OCI-LY7 (cell line): ENCODE measurements at regions not wholly inside any gene's neighbourhood (a gene's known extent, or its start where the extent isn't known, plus 50 kb on each side); places are given as distances from the start of the nearest gene placed in this dataset.

ENCODE experiments used
- BruUV-seq: library from RNA; stranded (reverse); fragments of 400-500 nt; replicated peaks from 2 replicates; lab custom pipeline; 2021; lab: Mats Ljungman, UMichigan
- CTCF ChIA-PET: fragments of 300-600 bp; sonication (Branson Sonifier 250); formaldehyde crosslinking; loops from one replicate; lab custom pipeline; 2022; ENCODE audit warnings: antibody characterized with exemption; ENCODE audit not compliant: unreplicated experiment; lab: Charles Lee
- POLR2A ChIA-PET: fragments of 300-600 bp; sonication (Branson Sonifier 250); formaldehyde crosslinking; loops from one replicate; lab custom pipeline; 2022; ENCODE audit warnings: antibody characterized with exemption; lab: Charles Lee
- DNase-seq: peaks from one replicate; pipeline ENCODE4 v3.0.0-alpha.2; 2015; ENCODE audit warnings: low spot score
- H2AFZ ChIP-seq: fragments of 200-600 bp; sonication (generic), shearing (Covaris generic); 2 replicates; pipeline ENCODE4 v1.6.1; 2014; ENCODE audit warnings: mild to moderate bottlenecking, antibody characterized with exemption, low read length, moderate library complexity
- H3K27ac ChIP-seq: fragments of 200-600 bp; sonication (generic); 2 replicates; pipeline ENCODE4 v1.5.1; 2014; ENCODE audit warnings: mixed run types, low read depth, mild to moderate bottlenecking, moderate library complexity, low read length, inconsistent platforms; ENCODE audit not compliant: poor library complexity, severe bottlenecking
- H3K36me3 ChIP-seq: fragments of 200-600 bp; sonication (generic); 2 replicates; pipeline ENCODE4 v1.6.1; 2014; ENCODE audit warnings: mild to moderate bottlenecking, antibody characterized with exemption, low read length, moderate library complexity, mixed read lengths; ENCODE audit not compliant: insufficient read depth
- H3K4me1 ChIP-seq: fragments of 200-600 bp; sonication (generic); 2 replicates; pipeline ENCODE4 v1.5.1; 2014; ENCODE audit warnings: mild to moderate bottlenecking, low read length; ENCODE audit not compliant: insufficient read depth, poor library complexity, severe bottlenecking
- H3K4me2 ChIP-seq: fragments of 200-600 bp; sonication (generic); 2 replicates; pipeline ENCODE4 v1.6.1; 2014; ENCODE audit warnings: mild to moderate bottlenecking, low read length
- H3K4me3 ChIP-seq: fragments of 200-600 bp; sonication (generic); 2 replicates; pipeline ENCODE4 v1.5.1; 2014; ENCODE audit warnings: mild to moderate bottlenecking, low read depth, low read length; ENCODE audit not compliant: poor library complexity, severe bottlenecking
- H3K79me2 ChIP-seq: fragments of 200-600 bp; sonication (generic); 2 replicates; pipeline ENCODE4 v1.6.1; 2016; ENCODE audit warnings: low read depth, mild to moderate bottlenecking, low read length, moderate library complexity, mixed read lengths; ENCODE audit not compliant: insufficient read depth
- H3K9me2 ChIP-seq: fragments of 200-600 bp; sonication (generic); 2 replicates; pipeline ENCODE4 v1.6.1; 2016; ENCODE audit warnings: mild to moderate bottlenecking, low read length, mixed read lengths; ENCODE audit not compliant: insufficient read depth
- H3K9me3 ChIP-seq: fragments of 200-600 bp; sonication (generic); 2 replicates; pipeline ENCODE4 v1.6.1; 2014; ENCODE audit warnings: mild to moderate bottlenecking, mixed run types, low read length, mixed read lengths
- H4K20me1 ChIP-seq: fragments of 200-600 bp; sonication (generic); 2 replicates; pipeline ENCODE4 v1.6.1; 2014; ENCODE audit warnings: mild to moderate bottlenecking, antibody characterized with exemption, low read length, moderate library complexity, mixed read lengths; ENCODE audit not compliant: insufficient read depth
- CTCF ChIP-seq: fragments of 200-600 bp; sonication (generic); conservative IDR thresholded peaks from 2 replicates; pipeline ENCODE4 v1.5.1; 2014; ENCODE audit warnings: mild to moderate bottlenecking, antibody characterized with exemption, low read length, moderate library complexity, mixed read lengths
- EZH2phosphoT487 ChIP-seq: fragments of 200-600 bp; sonication (generic); IDR thresholded peaks from 2 replicates; pipeline ENCODE4 v1.6.1; 2018; ENCODE audit warnings: low read depth, borderline replicate concordance, mild to moderate bottlenecking, mixed run types, antibody characterized with exemption, low read length, moderate library complexity, mixed read lengths
- intact Hi-C: fragments of 100-400 bp; cut with micrococcal nuclease; formaldehyde crosslinking; loops from one replicate; pipeline ENCODE4 v1.10.0; 2022; ENCODE audit not compliant: unreplicated experiment

- H3K4me3 ChIP-seq: no peak overlapping the region
- H4K20me1 ChIP-seq: no peaks in the 10 kb centered on the region
- H3K79me2 ChIP-seq: no peaks in the 10 kb centered on the region
- H3K4me2 ChIP-seq: no peak overlapping the region
- H3K4me1 ChIP-seq: no peaks in the 10 kb centered on the region
- intact Hi-C loops: no loop called here
- POLR2A ChIA-PET: no interaction called here
- no peak for DNase-seq
- CTCF ChIA-PET: no interaction called here
- no TSS peak for BruUV-seq
- no peak for TF ChIP-seq CTCF
- TF ChIP-seq EZH2phosphoT487: no peak
- no peak overlapping the region for H2AFZ ChIP-seq
- no peaks in the 10 kb centered on the region for H3K9me2 ChIP-seq
- H3K27ac ChIP-seq: no peak overlapping the region
- H3K36me3 ChIP-seq: no peaks in the 10 kb centered on the region
- H3K9me3 ChIP-seq: no peaks in the 10 kb centered on the region
Observed at GRCh38 chr18:56128153-56128791, 510.1 kb downstream of the TXNL1 start.

- no peak overlapping the region for H3K27ac ChIP-seq
- no peaks in the 10 kb centered on the region for H4K20me1 ChIP-seq
- BruUV-seq: no TSS peak
- ChIA-PET CTCF (no interaction called here), POLR2A (no interaction called here)
- H3K9me2 ChIP-seq: no peaks in the 10 kb centered on the region
- no peak for DNase-seq
- intact Hi-C loops: no loop called here
- no peak for TF ChIP-seq CTCF
- no peak for TF ChIP-seq EZH2phosphoT487
- no peaks in the 10 kb centered on the region for H3K4me1 ChIP-seq
- H3K4me3 ChIP-seq: no peak overlapping the region
- H3K36me3 ChIP-seq: no peaks in the 10 kb centered on the region
- no peak overlapping the region for H3K4me2 ChIP-seq
- no peaks in the 10 kb centered on the region for H3K9me3 ChIP-seq
- H3K79me2 ChIP-seq: no peaks in the 10 kb centered on the region
- no peak overlapping the region for H2AFZ ChIP-seq
Observed at GRCh38 chr18:56127322-56128099, 510.9 kb downstream of the TXNL1 start.

GRCh38 chr18:56124186-56124585, 514.2 kb downstream of the TXNL1 start:
- H3K4me2 ChIP-seq: no peak overlapping the region
- H3K4me3 ChIP-seq: no peak overlapping the region
- H3K4me1 ChIP-seq: no peaks in the 10 kb centered on the region
- no peak for TF ChIP-seq EZH2phosphoT487
- TF ChIP-seq CTCF: no peak
- no peaks in the 10 kb centered on the region for H3K79me2 ChIP-seq
- H3K27ac ChIP-seq: no peak overlapping the region
- no TSS peak for BruUV-seq
- no peak for DNase-seq
- H4K20me1 ChIP-seq: no peaks in the 10 kb centered on the region
- ChIA-PET CTCF (no interaction called here), POLR2A (no interaction called here)
- no peaks in the 10 kb centered on the region for H3K9me3 ChIP-seq
- H3K9me2 ChIP-seq: no peaks in the 10 kb centered on the region
- H2AFZ ChIP-seq: no peak overlapping the region
- intact Hi-C loops: no loop called here
- H3K36me3 ChIP-seq: no peaks in the 10 kb centered on the region
